Middle frontal gyrus (tissue), 1 donor: ENCODE measurements at regions not wholly inside any gene's neighbourhood (a gene's known extent, or its start where the extent isn't known, plus 50 kb on each side); places are given as distances from the start of the nearest gene placed in this dataset.

Source experiments
- DNase-seq: peaks from one replicate; pipeline ENCODE4 v3.0.0-alpha.2; 2015; ENCODE audit warnings: low spot score; ENCODE audit errors: extremely low spot score

DNA sequence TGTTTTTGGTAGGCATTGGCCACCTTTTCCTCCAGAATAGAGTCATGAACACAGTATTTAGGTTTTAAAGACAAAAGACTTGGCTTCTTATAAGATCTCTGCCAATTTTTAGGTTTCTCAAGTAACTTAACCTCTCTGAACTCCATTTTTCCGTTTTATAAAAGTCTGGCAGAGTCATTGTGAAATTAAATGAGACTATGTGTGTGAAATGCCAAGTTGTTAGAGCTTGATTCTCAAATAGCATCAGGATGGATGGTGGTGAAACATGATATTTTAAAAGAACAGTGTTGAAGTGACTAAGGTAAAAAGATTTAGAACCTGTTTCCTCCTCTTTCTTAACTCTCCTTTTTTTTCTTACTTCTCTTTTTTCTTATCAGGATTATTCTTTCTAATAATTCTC, 617.7 kb upstream of the SLITRK1 start:
- no peak for DNase-seq

DNA sequence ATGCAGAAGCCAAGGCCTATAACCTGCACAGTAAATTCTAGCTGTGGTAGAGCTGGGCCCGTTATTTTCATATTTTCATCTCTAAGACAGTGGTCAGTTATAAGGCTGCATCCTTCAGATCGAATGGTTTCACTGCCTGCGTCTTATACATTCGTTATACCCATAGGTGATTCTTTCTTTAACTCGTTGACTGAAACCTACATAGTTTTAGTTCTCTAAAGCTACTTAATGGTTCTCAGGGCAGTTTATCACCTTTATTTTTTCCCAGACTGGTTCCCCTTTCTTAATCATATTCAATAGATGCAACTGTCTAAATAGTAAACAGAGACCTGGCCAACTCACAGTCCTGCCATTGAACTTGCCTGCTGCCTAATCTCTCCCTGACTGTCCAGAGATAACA, 615.3 kb upstream of the SLITRK1 start:
- DNase-seq: no peak

DNA sequence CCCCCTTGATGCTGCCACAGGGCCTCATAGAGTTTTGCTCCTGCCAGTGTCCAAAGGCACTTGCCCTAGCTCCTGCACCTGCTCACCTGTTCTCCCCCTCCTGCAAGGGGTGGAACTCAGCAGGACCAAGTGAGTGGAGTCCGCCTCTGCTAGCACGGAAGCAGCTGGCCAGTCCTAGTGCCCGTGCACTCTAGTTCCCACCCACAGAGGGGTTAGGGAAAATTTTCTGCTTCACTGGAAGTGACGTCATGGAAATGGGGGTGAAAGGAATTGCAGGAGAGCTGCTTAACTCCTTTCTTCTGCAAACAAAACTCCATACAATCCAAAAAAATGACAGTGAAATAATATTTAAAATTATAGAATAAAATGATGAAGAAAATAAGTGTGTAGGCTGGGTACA, 609.7 kb upstream of the SLITRK1 start:
- no peak for DNase-seq

DNA sequence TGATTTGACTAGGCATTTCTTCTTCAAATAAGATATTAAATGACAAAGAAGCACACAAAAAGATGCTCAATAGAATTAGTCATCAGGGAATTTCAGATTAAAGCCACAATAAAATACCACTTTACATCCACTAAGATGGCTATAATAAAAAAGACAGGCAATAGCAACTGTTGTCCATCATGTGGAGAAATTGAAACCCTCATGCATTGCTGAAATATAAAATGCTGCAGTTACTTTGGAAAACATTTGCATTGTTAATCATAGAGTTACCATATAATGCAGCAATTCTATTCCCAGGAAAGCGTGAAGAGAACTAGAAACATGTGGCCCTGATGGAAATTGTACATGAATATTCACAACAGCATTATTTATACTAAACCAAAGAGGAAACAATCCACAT, 605.5 kb upstream of the SLITRK1 start:
- DNase-seq: no peak

DNA sequence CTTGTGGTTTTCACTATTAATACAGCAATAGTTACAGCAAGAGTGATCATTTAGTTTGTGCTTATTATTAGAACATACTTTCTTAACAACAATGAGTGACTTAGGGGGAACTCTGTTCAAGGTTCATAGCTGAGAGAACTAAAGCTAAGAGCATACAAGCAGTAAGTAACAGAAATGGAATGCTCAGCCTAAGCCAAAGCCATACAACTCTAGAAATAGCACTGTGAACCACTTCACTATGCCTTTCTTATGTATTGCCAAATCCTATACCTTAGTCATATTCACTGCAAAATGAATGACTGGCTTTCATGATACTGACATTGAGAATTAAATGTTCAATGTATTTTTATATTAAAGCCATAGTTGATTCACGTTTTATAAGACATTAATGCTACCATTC, 599.7 kb upstream of the SLITRK1 start:
- no peak for DNase-seq

DNA sequence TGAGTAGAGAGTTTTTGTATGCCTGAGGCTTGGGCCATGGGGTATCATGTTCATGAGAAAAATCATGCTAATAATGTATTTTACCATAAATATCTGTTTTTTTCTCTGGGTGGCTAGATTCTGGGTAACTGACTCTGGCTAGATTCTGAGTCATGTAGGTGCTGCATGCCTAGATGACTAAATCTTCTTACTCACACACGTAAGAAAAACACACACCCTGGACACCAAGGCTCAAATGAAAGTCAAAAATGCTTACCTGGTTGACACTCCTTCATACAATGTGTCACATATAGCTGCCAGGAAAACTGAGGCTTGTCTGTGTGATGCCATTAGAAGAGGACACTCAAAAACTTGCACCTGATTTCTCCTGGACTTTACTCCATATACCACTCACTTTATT, 597.4 kb upstream of the SLITRK1 start:
- no peak for DNase-seq

DNA sequence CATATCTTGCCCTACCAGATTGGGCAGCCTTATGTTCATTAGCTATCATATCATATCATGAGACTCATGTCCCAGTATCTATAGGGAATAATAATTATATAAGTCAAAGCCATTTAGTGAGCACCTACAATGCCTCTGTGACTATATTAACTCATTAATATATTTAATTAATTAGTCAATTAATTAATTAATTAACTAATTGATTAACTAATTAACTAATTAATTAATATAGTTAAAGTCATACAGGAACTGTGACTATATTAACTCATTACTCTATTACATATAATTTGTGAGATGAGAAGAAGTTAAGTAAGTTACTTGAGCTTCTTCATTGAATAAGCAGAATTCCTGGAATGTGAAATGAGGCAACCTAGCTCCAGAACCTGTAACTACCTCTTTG, 588.3 kb upstream of the SLITRK1 start:
- no peak for DNase-seq

DNA sequence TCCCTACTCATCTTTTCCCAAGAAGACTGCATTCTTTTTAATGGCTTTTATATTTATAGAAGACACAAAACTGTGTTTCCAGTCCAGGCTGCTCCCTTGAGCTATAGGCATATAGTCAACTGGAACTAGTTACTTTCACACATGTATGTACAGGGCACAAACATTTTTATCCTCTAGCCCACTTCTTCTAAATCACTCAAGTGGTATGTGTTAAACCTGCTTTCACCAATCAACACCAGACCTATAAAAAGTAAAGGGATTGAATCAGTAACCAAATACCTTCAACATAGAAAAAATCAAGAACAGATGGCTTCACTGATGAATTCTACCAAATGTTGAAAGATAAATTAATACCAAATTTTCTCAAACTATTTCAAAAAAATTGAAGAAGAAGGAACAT, 584.2 kb upstream of the SLITRK1 start:
- DNase-seq: no peak

DNA sequence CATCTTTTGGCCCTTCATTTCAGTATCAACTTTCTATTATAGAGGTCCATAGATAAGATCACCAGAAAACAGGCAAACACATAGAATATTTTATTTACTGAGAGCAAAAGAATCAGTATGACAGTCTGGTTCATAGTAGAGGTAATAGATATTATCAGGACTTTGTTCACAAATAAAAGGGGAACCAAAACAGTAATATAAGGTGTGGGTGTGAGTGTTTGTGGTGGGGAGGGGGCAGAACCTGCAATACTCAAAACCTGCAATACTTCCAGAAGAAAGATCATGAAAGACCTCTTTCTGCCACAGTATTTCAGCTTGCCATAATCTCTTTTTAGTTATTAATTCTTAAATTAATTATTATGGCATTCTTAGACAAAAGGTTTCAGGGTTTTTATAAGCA, 578.7 kb upstream of the SLITRK1 start:
- DNase-seq: no peak

DNA sequence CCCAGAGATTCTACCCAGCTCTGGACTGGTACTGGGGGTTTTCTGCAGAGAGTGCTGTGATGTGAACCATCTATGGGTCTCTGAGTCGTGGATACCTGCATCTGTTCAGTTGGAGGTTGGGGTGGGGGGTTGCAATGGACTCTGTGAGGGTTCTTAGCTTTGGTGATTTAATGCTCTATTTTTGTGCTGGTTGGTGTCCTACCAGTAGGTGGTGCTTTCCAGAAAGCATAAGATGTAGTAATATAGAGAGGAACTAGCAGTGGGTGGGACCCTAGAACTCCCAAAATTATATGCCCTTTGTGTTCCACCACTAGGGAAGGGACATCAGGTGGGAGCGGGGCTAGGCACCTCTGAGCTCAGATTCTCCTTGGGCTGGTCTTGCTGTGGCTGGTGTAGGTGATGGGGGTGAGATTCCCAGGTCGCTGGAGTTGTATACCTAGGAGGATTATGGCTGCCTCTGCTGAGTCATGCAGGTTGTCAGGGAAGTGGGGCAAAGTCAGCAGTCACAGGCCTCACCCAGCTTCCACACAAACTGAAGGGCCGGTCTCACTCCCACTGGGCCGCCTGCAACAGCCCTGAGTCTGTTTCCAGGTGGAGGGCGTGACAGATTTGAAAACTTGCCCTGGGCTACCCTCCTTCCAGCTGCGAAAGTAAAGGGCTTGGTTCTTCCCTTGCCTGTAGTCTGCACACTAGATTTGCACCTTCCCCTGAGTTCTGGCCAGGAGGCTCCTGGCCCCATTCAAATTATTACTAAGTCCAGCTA, 573.0 kb upstream of the SLITRK1 start:
- no peak for DNase-seq

DNA sequence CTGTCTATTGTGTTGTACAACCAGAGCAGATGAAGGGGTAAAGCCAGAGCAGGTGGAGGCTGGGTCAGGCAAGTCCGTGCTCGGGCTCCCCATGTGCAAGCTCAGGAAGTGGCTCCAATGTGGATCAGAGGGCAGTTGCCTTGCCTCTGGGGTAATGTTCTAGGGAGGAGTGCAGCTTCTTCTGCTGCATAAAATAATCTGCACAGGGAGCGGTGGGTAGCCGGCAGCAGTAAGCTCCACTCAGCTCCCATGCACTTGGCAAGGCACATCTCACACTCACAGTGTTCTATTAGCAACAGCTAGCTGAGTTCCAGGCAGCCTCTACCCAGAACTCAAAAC, 565.3 kb upstream of the SLITRK1 start:
- no peak for DNase-seq

DNA sequence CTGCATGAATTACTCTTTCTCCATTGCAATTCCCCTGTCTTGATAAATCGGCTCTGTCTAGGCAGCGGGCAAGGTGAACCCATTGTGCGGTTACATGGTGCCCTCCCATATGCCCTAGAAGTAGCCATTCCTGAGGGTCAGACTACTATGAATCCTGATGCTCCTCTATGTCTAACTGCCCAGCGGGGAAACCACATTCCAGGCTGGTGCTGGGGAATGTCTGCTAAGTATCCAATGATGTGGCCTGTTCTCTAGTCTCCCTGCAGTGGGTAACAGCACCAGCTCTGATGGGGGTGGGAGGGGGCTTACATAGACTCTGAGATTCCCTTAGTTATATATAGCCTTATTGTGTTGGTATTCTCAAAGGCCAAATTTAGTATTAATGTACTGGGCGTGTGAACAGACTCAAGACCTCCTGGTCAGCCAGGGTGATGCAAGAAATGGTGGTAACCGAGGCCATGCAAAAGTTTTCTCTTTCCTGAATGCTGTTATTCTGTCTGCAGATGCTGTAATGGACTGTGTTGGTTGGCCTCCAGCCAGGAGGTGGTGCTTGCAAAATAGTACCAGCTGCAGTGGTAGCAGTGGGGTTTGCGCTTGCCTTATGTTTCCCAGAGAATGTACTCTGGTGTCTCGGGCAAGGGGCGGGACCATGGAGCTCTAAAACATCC, 564.8 kb upstream of the SLITRK1 start:
- DNase-seq: no peak

DNA sequence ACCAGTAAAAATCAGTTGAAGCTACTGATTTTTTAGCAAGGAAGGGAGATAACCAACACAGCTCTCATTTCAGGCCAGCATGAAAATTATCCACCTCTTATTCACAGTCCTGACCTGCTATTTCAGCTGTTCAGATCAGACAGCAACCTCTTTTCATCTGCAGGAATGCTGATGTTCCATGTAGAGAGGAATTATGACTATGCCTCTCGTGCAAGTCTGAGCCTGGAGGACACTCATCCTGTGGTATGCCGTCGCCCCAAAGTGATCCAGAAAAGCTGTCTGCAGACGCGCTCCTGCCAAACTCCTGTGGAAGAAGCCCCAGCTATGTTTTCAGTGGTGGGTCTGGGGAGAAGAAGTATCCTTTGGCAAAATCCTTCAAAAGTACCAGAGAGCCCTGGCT, 563.5 kb upstream of the SLITRK1 start:
- DNase-seq: no peak

DNA sequence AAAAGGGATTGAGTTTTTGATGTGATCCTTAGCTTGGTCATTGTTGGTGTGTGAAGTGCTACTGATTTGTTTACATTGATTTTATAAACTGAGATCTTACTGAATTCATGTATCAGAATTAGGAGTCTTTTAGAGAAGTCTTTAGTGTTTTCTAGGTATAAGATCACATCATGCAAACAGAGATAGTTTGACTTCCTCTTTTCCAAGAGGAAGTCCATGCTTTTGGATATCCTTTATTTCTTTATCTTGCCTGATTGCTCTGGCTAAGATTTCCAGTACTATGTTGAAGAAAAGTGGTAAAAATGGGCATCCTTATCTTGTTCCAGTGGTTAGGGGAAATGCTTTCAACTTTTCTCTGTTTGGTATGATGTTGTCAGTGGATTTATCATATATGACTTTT, 561.2 kb upstream of the SLITRK1 start:
- no peak for DNase-seq

DNA sequence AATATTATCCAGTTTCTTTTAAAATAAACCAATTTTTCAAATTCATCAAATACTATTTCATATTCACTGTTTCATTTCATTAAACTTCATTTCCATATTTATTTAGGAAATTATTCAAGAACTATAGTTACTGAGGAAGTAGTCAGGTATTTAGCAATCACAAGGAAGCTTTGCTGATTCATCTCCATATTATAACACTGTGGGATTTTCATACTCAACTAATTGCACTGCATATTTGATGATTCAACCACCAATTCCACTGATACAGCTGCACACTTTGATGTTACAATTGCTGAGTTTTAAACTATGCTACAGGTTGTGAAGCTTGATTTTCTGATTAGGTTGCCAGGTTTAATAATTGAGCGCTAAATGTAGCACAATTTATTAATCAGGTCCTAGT, 556.8 kb upstream of the SLITRK1 start:
- no peak for DNase-seq

DNA sequence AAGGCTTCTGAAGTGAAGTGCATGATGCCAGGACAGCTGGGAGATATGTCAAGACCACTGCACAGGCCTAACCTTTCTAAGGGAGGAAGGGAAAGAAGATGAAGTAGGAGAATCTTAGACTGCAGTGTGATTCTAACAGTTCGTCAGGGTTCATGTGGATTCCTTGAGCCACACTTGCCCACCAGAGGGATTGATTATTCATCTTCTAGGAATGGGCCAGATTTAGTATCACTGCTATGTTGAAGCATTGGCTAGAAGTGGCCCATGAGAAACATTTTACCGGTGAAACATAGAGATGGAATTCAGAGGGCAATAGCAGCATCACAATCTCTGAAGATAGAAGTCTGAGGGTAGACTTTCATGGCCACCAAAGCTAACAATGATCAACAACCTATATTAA, 550.8 kb upstream of the SLITRK1 start:
- no peak for DNase-seq

DNA sequence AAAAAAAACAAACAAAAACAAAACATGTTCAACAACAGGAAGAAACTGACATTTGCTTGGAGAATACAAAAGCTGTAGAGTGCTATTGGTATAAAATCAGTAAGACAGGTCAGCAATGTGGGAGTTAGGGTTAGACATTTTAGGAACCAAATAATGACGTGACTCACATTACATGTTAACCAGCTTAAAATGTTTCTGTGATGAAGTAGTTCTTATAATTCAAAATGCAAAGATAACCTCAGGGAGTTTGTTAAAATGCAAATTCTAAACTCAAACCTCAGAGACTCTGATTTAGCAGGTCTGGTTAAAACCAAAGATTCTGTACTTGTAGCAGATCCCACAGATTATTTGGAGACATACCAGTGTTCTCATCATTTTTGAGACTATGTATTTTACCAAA, 549.4 kb upstream of the SLITRK1 start:
- DNase-seq: no peak

DNA sequence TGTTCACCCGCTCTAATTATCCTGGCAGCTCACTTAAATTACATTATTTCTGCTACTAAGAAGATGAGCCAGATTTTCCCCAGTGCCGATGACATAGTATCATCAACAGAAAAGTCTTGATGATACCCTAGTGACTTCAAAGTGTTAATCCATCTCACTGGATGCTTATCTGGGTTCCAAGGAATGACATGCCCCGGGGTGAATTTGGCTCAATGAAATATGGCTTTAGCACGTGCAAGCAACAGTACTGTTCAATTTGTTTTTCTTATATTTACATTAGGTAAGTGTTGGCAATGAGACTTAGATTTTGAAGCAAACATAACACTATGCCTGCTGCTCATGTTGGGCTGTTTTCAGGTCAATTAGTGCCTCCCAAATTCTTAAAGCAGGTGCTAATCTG, 548.2 kb upstream of the SLITRK1 start:
- DNase-seq: no peak

DNA sequence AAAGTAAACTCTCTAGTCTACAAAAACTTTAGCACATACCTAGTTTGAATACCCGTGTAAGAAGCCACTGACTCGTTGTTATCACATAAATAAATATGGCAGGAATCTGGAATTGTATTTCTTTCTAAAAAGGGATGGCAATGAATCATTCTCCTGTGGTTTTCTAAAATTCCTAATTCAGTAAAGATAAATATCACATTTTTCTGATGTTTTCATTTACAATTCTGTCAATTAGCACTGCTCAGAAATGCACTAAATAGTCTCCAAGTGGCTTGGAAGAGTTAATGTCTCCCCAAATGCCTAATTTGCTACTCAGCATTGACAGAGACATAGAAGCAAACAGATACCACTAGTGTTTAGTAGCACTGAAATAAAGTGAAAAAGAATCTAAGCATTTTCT, 547.7 kb upstream of the SLITRK1 start:
- DNase-seq: no peak

DNA sequence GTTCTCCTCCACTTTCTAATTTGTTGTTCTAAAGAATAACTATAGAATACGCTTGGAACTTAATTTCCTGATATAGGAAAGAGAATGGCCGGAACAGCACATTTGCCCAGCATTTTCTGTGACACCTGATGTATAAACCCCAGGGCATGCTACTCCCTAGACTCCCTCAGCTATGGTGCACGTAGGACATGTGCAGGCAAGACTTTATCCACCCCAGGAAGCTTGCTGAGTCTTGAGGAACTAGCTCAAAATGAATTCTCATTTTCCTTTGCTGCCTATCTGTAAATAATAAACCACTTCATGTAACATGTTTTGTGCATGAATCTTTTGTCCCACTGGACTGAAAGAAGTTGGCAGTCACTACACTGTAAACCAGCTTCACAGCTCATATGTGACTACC, 535.8 kb upstream of the SLITRK1 start:
- no peak for DNase-seq

DNA sequence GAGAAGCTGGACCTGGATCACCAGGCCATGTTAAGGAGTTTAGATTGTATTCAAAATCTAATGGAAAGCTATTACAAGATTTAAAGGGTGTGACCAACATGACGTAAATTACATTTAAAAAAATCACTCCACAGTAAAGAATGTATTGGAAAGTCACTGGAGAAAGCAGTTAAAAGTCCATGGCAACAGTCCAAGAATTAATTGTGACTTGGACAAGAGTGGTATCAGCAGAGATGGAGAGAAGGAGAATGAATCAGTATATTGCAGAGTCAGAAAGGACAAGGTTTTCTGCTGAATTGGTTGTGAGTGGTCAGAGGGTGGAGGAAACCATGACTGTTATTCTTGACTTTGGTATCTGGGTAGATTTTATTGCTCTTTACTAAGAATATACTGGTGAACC, 535.1 kb upstream of the SLITRK1 start:
- no peak for DNase-seq

DNA sequence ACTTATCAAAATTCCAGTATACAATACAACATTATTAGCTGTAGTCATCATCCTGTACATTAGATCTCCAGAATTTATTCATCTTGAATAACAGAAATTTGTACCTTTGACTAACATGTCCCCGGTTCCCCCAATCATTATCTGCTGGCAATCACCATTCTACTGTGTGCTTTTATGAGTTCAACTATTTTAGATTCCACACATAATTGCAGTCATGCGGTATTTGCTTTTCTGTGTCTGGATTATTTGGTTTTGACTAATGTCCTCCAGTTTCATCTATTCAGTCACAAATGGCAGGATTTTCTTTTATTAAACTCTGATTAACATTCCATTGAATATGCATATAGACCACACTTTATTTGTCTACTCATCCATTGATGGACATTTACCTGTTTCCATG, 530.7 kb upstream of the SLITRK1 start:
- no peak for DNase-seq

DNA sequence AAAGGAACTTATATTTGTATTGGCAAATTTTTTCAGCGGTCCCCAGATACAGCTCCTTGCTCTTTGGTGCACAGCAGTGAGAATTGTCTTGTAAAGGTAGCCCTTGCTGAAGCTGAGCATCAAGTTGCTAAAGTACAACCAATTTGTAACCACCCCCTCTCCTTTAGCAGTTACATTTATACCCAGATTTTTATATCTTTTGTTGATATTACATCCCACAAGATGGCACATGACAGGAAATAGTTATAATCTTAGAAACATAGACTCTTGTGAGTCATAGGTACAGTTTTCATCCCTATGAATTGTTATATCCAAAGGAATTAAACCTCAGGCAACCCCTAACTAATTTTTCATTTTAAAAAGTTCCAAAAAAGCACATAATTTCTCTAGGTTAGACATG, 523.0 kb upstream of the SLITRK1 start:
- peak; percentile 4 for DNase-seq

DNA sequence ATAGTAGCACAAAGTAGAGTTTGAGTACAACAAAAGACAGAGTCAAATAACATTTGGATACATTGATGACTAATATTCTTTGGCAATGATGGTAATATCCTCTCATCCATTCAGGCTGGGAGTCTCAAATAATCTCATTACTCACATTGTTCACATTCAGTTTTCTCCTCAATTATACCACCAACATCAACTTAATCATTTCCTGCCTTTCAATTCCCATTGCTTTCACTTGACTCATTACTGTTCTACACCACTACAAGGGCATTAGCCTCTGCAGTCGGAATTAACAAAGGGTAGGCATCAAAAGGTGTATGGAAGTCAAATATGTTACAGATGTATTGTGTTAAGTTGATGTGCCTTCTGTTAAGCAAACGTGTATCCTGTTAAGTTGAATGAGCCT, 518.4 kb upstream of the SLITRK1 start:
- DNase-seq: no peak
